HUES48 (cell line): ENCODE measurements at regions not wholly inside any gene's neighbourhood (a gene's known extent, or its start where the extent isn't known, plus 50 kb on each side); places are given as distances from the start of the nearest gene placed in this dataset.

Source experiments
- H3K27ac ChIP-seq: one replicate; pipeline ENCODE4 v1.7.0; 2013; ENCODE audit warnings: low read depth, low read length, inconsistent platforms
- H3K27me3 ChIP-seq: 2 replicates; pipeline ENCODE4 v1.6.1; 2013; ENCODE audit warnings: mild to moderate bottlenecking, low read length; ENCODE audit not compliant: control insufficient read depth, insufficient read depth
- H3K36me3 ChIP-seq: 2 replicates; pipeline ENCODE4 v1.6.1; 2013; ENCODE audit warnings: low read length; ENCODE audit not compliant: control insufficient read depth, insufficient read depth
- H3K4me1 ChIP-seq: 2 replicates; pipeline ENCODE4 v1.6.1; 2013; ENCODE audit warnings: mild to moderate bottlenecking, low read length; ENCODE audit not compliant: control insufficient read depth, insufficient read depth
- H3K4me3 ChIP-seq: 2 replicates; pipeline ENCODE4 v1.5.1; 2013; ENCODE audit warnings: mild to moderate bottlenecking, low read depth, low read length
- H3K9ac ChIP-seq: 2 replicates; pipeline ENCODE4 v1.6.1; 2013; ENCODE audit warnings: mild to moderate bottlenecking, low read depth, low read length, moderate library complexity
- H3K9me3 ChIP-seq: 2 replicates; pipeline ENCODE4 v1.6.1; 2013; ENCODE audit warnings: low read length; ENCODE audit not compliant: control insufficient read depth, insufficient read depth

DNA sequence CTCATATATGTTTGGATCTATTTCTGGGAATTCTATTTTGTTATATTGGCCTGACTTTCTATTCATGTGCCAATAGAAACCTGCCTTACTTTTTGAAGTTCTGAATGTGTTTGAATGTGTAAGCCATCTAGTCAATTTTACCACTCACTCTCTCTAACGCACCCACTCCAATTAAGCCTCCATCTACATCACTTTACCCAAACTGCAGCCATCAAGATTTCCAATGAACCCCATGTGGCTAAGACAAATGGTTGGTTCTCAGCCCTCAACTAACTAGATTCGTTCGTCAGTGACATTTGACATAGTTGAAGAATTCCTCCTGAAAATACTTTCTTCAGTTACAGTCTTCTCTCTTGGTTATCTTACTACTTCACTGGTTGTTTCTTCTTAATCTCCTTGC lies 137.3 kb upstream of the FSHR start:
- no peaks in the 10 kb centered on the region for H3K4me1 ChIP-seq
- no peak overlapping the region for H3K9ac ChIP-seq
- H3K27me3 ChIP-seq = no peaks in the 10 kb centered on the region
- no peaks in the 10 kb centered on the region for H3K36me3 ChIP-seq
- H3K9me3 ChIP-seq = no peaks in the 10 kb centered on the region
- H3K4me3 ChIP-seq = no peak overlapping the region
- no peak overlapping the region for H3K27ac ChIP-seq

DNA sequence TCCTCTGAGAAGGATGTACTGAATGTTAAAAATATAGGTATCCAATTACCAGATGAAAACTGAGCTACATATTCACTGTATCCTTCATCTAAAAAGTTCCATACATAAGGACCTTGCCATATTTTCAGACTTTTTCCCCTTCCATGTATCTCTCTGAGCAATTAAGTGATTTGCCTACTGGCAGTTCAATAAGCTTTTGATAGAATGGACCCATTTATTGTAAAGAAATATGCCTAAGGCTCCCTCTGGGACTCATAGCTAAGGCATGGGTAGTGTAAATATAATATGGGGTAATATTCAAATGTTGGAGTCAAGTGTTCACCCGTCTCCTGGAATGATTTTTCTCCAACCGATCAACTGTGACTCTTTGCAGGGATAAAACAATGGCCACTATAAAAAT lies 135.4 kb upstream of the FSHR start:
- no peaks in the 10 kb centered on the region for H3K36me3 ChIP-seq
- H3K9ac ChIP-seq = no peak overlapping the region

DNA sequence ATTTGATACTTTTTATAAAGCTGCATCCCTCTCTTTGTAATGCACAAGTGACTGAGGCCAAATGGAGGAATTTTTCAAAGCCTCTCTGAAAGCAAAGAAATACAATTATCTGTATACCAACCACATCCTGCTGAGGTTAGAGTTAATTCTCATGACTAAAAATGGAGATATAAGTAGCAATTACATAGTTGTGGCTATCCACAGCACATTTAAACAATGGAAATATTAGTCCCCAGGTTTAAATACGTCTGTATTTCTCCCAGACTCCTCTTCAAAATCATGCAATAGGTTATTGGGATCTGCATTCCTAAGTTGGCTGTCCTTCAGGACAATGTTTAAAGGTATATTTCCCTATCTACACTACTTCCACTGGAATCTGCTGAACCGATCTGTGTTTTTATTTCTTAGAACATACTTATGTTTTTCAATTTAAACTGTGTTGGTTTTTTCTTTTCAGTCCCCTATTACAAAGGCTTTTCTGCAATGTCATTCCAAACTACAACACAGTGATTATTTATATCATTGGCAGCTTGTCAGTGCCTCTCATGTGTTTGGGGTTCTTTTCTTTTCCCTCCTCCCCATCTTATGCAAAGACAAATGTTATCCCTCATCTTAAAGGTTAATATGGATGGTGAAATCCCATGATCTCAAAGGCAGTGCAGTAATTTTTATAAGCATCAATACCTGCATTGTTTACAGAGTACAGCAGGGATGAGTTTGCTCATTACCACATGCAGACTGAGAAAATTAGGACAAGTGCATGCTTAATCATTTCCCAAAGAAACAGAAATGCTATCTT lies 134.8 kb upstream of the FSHR start:
- H3K4me1 ChIP-seq = 0 out of 2 replicates have a peak, but pooled peaks cover 4% of the 10 kb centered on the region
- H3K27me3 ChIP-seq = no peaks in the 10 kb centered on the region
- H3K27ac ChIP-seq = no peak overlapping the region
- no peaks in the 10 kb centered on the region for H3K9me3 ChIP-seq
- H3K4me3 ChIP-seq = no peak overlapping the region
- H3K36me3 ChIP-seq = no peaks in the 10 kb centered on the region
- no peak overlapping the region for H3K9ac ChIP-seq

More for the DNA sequence above, 135.4 kb upstream of the FSHR start:
- H3K27me3 ChIP-seq = no peaks in the 10 kb centered on the region
- no peak overlapping the region for H3K4me3 ChIP-seq
- no peaks in the 10 kb centered on the region for H3K9me3 ChIP-seq
- H3K4me1 ChIP-seq = 0 out of 2 replicates have a peak, but pooled peaks cover 4% of the 10 kb centered on the region
- no peak overlapping the region for H3K27ac ChIP-seq

DNA sequence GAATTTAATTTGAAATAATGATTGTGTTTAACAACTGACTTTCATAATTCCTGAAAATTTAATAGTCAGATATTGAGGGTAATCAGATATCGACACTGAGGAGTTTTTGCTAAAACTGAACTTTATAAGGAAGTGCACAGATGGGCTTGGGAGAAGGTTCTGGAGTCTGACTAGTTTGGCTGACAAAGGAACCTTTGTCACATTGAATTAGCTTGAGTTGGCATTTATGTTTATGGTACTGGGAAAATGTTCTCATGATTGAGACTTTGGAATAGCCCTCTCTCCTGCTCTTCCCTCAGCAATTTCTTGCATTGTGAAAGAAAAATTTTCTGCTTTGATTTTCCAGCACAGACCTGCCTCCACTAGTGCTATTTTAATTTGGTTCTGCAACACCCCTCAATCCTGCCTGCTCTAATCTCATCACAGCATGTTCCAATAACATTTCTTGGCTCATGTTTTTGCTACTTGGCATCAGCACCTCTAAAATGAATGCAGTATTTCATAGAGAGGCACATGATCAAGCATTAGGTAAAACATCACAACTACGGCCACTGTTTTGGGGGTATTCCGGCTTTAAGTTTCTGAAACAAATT lies 133.9 kb upstream of the FSHR start:
- H3K4me3 ChIP-seq = no peak overlapping the region
- H3K9ac ChIP-seq = no peak overlapping the region
- H3K27me3 ChIP-seq = no peaks in the 10 kb centered on the region
- H3K36me3 ChIP-seq = no peaks in the 10 kb centered on the region
- no peaks in the 10 kb centered on the region for H3K9me3 ChIP-seq
- no peak overlapping the region for H3K27ac ChIP-seq
- 0 out of 2 replicates have a peak, but pooled peaks cover 4% of the 10 kb centered on the region for H3K4me1 ChIP-seq

DNA sequence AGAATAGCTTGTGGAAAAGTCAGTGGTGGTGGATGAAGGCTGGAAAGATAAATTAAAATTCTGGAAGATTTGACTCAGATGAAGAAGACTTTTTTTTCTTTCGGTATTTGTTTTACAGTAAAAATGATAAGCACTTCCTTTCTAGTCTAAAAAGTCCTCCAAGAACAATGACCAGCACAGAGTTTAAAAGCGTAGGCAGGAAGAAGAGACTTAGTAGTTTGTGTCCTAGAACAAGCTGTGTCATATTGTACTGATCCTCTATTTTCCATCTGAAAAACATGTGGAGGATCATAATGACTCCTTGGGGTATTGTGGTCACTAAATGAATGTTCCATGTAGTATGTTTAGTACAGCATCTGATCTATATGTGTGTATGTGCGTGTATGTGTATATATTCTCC lies 132.4 kb upstream of the FSHR start:
- no peaks in the 10 kb centered on the region for H3K9me3 ChIP-seq
- H3K9ac ChIP-seq = no peak overlapping the region
- H3K27me3 ChIP-seq = no peaks in the 10 kb centered on the region
- H3K4me1 ChIP-seq = peaks cover 8% of the 10 kb centered on the region; the same call in 1 of the 2 replicates
- H3K36me3 ChIP-seq = no peaks in the 10 kb centered on the region
- H3K4me3 ChIP-seq = no peak overlapping the region
- H3K27ac ChIP-seq = no peak overlapping the region

DNA sequence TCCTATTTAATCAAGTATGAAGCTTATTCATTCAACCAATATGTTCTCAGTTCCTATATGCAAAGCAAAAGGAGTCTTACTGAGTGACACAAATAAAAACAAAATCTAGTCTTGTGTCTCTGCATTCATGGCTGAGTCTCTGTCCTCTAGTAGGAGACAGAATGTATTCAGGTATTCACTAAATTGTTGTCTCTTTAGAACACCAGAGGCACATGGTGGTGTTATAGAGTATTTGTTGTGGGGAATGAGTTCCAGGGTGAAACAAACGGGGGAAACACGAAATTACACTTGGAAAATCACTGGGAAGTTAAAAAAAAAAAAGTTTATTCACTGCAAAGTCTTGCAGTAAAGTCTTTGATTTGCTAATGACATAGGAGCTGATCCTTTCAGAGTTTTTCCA lies 131.7 kb upstream of the FSHR start:
- H3K4me3 ChIP-seq = no peak overlapping the region
- no peak overlapping the region for H3K9ac ChIP-seq
- H3K4me1 ChIP-seq = peaks cover 8% of the 10 kb centered on the region; the same call in 1 of the 2 replicates
- H3K36me3 ChIP-seq = no peaks in the 10 kb centered on the region
- no peaks in the 10 kb centered on the region for H3K9me3 ChIP-seq
- H3K27me3 ChIP-seq = no peaks in the 10 kb centered on the region
- no peak overlapping the region for H3K27ac ChIP-seq

DNA sequence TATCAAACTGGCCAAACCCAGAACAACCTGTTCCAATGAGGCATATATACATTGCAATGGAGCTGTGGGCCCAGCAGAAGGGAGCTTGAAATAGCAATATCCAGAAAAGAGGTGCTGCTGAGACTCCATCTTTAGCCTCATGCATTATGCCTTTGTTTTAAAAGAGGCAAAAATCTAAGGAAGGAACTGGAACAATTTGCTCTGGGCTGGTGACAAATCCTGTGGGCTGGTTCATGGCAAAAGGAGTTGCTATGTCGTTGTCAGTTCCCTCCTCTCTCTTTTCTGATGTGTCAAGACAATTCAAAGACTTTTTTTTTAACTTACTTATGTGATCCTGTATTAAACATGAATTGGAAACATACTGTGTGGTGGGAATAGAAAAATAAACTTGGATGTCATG lies 124.2 kb upstream of the FSHR start:
- H3K4me3 ChIP-seq = no peak overlapping the region
- H3K4me1 ChIP-seq = peaks cover 3% of the 10 kb centered on the region; the same call in 1 of the 2 replicates
- peaks cover 15% of the 10 kb centered on the region for H3K9me3 ChIP-seq
- H3K27ac ChIP-seq = no peak overlapping the region
- no peak overlapping the region for H3K9ac ChIP-seq
- H3K27me3 ChIP-seq = no peaks in the 10 kb centered on the region
- no peaks in the 10 kb centered on the region for H3K36me3 ChIP-seq

DNA sequence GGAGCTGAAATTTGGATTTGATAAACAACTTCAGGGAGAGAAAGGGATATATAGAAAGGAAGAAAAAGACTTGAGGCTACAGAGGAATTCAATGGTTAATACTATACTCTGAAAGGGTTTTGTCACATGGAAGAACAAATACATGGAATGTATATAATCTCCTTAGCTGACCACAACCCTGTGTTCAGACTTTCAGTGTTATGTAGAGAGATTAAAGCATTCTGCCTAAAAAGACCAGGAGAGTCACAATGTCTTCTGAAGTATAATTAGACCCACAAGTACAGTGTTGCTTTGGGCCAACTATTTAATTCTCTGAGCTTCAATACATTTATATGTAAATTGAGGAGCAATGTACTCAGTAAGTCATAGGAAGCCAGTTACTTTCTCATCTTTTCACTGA lies 123.8 kb upstream of the FSHR start:
- Histone ChIP-seq H3K4me3 (no peak overlapping the region), H3K9ac (no peak overlapping the region), H3K9me3 (peaks cover 15% of the 10 kb centered on the region), H3K27ac (no peak overlapping the region), H3K27me3 (no peaks in the 10 kb centered on the region), H3K36me3 (no peaks in the 10 kb centered on the region), H3K4me1 (peaks cover 3% of the 10 kb centered on the region; the same call in 1 of the 2 replicates)

DNA sequence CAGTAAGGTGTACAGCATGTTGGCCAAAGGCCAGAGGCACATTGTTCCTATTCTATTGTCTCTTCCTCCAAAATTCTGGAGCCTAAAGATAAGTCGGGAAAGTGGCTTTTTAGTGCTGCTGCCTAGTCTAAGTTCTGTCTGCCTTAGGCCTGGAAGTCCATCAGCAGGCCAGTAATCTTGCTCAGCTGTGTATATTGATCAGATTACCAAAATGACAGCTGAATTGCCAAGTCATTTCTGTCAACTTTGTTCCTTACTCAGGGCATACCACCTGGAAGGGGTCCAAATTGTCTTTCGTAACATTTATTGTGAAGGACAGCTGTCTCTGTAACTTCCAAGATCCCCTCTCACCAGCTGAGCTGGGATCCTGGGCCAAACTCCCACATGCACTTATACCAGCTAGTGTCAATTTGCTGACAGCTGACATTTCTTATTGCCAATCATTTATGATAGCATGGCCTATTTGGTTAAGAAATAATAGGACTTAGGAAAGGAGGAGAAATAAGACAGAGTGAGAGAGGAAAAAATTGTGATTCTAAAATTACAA lies 116.8 kb upstream of the FSHR start:
- Histone ChIP-seq H3K4me1 (peaks cover 4% of the 10 kb centered on the region; the same call in 1 of the 2 replicates), H3K9ac (no peak overlapping the region), H3K36me3 (no peaks in the 10 kb centered on the region), H3K27me3 (no peaks in the 10 kb centered on the region), H3K27ac (no peak overlapping the region), H3K4me3 (no peak overlapping the region), H3K9me3 (no peaks in the 10 kb centered on the region)

DNA sequence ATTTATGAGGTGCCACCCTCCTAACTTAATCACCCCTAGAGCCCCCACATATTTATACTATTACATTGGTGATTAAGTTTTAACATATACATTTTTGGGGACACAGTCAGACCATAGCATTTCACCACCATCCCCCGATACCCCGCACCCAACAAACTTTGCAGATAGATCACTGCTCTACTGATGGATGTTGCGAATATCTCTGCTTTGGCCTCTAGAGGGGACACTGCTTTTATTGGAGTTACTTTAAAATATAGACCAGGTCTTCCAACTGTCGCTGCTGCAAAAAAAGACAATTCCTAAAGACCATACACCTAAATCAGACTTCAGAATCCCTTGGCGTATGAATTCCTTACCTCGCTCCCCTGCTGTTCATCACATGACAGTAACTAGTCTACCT lies 115.8 kb upstream of the FSHR start:
- H3K4me1 ChIP-seq = peaks cover 4% of the 10 kb centered on the region; the same call in 1 of the 2 replicates
- H3K27ac ChIP-seq = no peak overlapping the region
- no peaks in the 10 kb centered on the region for H3K27me3 ChIP-seq
- no peak overlapping the region for H3K4me3 ChIP-seq
- H3K9ac ChIP-seq = no peak overlapping the region
- no peaks in the 10 kb centered on the region for H3K36me3 ChIP-seq
- no peaks in the 10 kb centered on the region for H3K9me3 ChIP-seq

DNA sequence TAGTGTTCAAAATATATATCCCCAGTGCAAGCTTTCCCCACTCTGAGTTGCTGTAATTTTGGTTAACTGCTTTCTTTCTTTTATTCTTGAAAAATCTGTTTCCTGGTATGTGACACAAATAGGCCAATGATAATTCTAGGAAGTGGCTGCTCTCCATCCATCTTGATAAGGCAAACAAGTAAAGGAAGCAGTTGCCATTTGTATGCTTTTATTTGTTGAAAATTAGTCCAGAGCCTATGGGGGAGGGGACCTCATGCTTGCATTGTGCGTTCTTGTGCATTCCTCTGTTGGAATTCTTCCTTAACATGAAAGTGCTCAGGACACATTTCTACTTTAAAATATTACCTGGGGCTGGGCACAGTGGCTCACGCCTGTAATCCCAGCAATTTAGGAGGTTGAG lies 111.2 kb upstream of the FSHR start:
- no peak overlapping the region for H3K9ac ChIP-seq
- peaks cover 4% of the 10 kb centered on the region; the same call in 1 of the 2 replicates for H3K4me1 ChIP-seq
- H3K9me3 ChIP-seq = no peaks in the 10 kb centered on the region
- H3K27ac ChIP-seq = no peak overlapping the region
- H3K36me3 ChIP-seq = no peaks in the 10 kb centered on the region
- no peaks in the 10 kb centered on the region for H3K27me3 ChIP-seq
- H3K4me3 ChIP-seq = no peak overlapping the region
